ENCODE measurements at regions not wholly inside any gene's neighbourhood (a gene's known extent, or its start where the extent isn't known, plus 50 kb on each side); places are given as distances from the start of the nearest gene placed in this dataset.

DNA sequence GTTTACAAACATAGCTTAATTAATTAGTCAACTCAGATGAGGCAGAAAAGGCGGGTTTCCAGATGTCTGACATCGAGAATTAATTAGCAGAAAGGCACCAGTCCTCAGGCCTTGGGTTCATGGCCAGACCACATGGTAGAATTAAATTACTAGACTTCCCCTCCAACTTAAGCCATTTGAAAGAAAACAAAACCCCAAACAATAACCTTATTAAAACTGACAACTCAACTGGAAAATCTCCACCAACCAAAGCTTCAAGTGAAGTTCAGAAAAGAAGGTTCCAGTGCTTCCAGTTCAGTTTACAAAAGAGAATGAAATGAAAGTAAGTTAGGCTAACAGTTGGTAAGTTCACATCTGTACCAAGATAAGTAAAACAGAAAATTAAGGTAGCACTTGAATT lies 349.5 kb downstream of the GRIN2B start:
- Histone ChIP-seq H2AFZ (ENCODE audit: low read length) (no peak overlapping the region), H3K4me2 (ENCODE audit: insufficient read depth, low read length) (no peak overlapping the region), H3K36me3 (ENCODE audit: insufficient read depth, low read length) (no peaks in the 10 kb centered on the region), H3K9me3 (ENCODE audit: low read depth, low read length) (no peaks in the 10 kb centered on the region), H3K27ac (ENCODE audit: low read depth, low read length) (no peak overlapping the region), H3K27me3 (ENCODE audit: insufficient read depth, low read length) (no peaks in the 10 kb centered on the region), H4K20me1 (ENCODE audit: insufficient read depth, low read length) (no peaks in the 10 kb centered on the region), H3K4me1 (ENCODE audit: insufficient read depth, low read length) (no peaks in the 10 kb centered on the region), H3K4me3 (ENCODE audit: insufficient read depth, low read length) (no peak overlapping the region), H3K79me2 (ENCODE audit: insufficient read depth, low read length) (no peaks in the 10 kb centered on the region)
- DNase-seq (ENCODE audit: insufficient read length, low spot score, missing footprints) = no peak
- TF ChIP-seq, protein P1, sequence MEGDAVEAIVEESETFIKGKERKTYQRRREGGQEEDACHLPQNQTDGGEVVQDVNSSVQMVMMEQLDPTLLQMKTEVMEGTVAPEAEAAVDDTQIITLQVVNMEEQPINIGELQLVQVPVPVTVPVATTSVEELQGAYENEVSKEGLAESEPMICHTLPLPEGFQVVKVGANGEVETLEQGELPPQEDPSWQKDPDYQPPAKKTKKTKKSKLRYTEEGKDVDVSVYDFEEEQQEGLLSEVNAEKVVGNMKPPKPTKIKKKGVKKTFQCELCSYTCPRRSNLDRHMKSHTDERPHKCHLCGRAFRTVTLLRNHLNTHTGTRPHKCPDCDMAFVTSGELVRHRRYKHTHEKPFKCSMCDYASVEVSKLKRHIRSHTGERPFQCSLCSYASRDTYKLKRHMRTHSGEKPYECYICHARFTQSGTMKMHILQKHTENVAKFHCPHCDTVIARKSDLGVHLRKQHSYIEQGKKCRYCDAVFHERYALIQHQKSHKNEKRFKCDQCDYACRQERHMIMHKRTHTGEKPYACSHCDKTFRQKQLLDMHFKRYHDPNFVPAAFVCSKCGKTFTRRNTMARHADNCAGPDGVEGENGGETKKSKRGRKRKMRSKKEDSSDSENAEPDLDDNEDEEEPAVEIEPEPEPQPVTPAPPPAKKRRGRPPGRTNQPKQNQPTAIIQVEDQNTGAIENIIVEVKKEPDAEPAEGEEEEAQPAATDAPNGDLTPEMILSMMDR (IDR thresholded peaks at IDR 0.05; ENCODE audit: extremely low read depth, low read depth, low read length) = no peak

- no peaks in the 10 kb centered on the region for H3K27me3 ChIP-seq (ENCODE audit: insufficient read depth, low read length)
- no peak overlapping the region for H2AFZ ChIP-seq (ENCODE audit: low read length)
- H3K4me3 ChIP-seq (ENCODE audit: insufficient read depth, low read length) = no peak overlapping the region
- H3K4me2 ChIP-seq (ENCODE audit: insufficient read depth, low read length) = no peak overlapping the region
- DNase-seq (ENCODE audit: insufficient read length, low spot score, missing footprints) = no peak
- no peaks in the 10 kb centered on the region for H3K36me3 ChIP-seq (ENCODE audit: insufficient read depth, low read length)
- TF ChIP-seq, protein P1 (IDR thresholded peaks at IDR 0.05; ENCODE audit: extremely low read depth, low read depth, low read length) = no peak
- H3K9me3 ChIP-seq (ENCODE audit: low read depth, low read length) = no peaks in the 10 kb centered on the region
- no peaks in the 10 kb centered on the region for H3K4me1 ChIP-seq (ENCODE audit: insufficient read depth, low read length)
- H3K27ac ChIP-seq (ENCODE audit: low read depth, low read length) = no peak overlapping the region
- H4K20me1 ChIP-seq (ENCODE audit: insufficient read depth, low read length) = no peaks in the 10 kb centered on the region
- no peaks in the 10 kb centered on the region for H3K79me2 ChIP-seq (ENCODE audit: insufficient read depth, low read length)
These were observed 351.0 kb downstream of the GRIN2B start for GRCh38 chr12:13630354-13630753.

- Histone ChIP-seq H3K79me2 (ENCODE audit: insufficient read depth, low read length) (no peaks in the 10 kb centered on the region), H3K27ac (ENCODE audit: low read depth, low read length) (no peak overlapping the region), H3K9me3 (ENCODE audit: low read depth, low read length) (no peaks in the 10 kb centered on the region), H3K27me3 (ENCODE audit: insufficient read depth, low read length) (no peaks in the 10 kb centered on the region), H3K4me3 (ENCODE audit: insufficient read depth, low read length) (no peak overlapping the region), H2AFZ (ENCODE audit: low read length) (no peak overlapping the region), H4K20me1 (ENCODE audit: insufficient read depth, low read length) (no peaks in the 10 kb centered on the region), H3K36me3 (ENCODE audit: insufficient read depth, low read length) (no peaks in the 10 kb centered on the region), H3K4me2 (ENCODE audit: insufficient read depth, low read length) (no peak overlapping the region), H3K4me1 (ENCODE audit: insufficient read depth, low read length) (no peaks in the 10 kb centered on the region)
- TF ChIP-seq, protein P1 (IDR thresholded peaks at IDR 0.05; ENCODE audit: extremely low read depth, low read depth, low read length) = no peak
- DNase-seq (ENCODE audit: insufficient read length, low spot score, missing footprints) = no peak
These were observed 353.3 kb downstream of the GRIN2B start for GRCh38 chr12:13628067-13628466.

GRCh38 chr12:13627536-13627935 lies 353.9 kb downstream of the GRIN2B start:
- DNase-seq (ENCODE audit: insufficient read length, low spot score, missing footprints) = no peak
- H3K4me3 ChIP-seq (ENCODE audit: insufficient read depth, low read length) = no peak overlapping the region
- no peak overlapping the region for H3K4me2 ChIP-seq (ENCODE audit: insufficient read depth, low read length)
- H3K79me2 ChIP-seq (ENCODE audit: insufficient read depth, low read length) = no peaks in the 10 kb centered on the region
- no peak overlapping the region for H2AFZ ChIP-seq (ENCODE audit: low read length)
- TF ChIP-seq, protein P1 (IDR thresholded peaks at IDR 0.05; ENCODE audit: extremely low read depth, low read depth, low read length) = no peak
- H3K4me1 ChIP-seq (ENCODE audit: insufficient read depth, low read length) = no peaks in the 10 kb centered on the region
- no peaks in the 10 kb centered on the region for H3K27me3 ChIP-seq (ENCODE audit: insufficient read depth, low read length)
- no peaks in the 10 kb centered on the region for H4K20me1 ChIP-seq (ENCODE audit: insufficient read depth, low read length)
- H3K27ac ChIP-seq (ENCODE audit: low read depth, low read length) = no peak overlapping the region
- H3K9me3 ChIP-seq (ENCODE audit: low read depth, low read length) = no peaks in the 10 kb centered on the region
- H3K36me3 ChIP-seq (ENCODE audit: insufficient read depth, low read length) = no peaks in the 10 kb centered on the region

Measured in osteoblast (primary cell).